ENCODE measurements at regions not wholly inside any gene's neighbourhood (a gene's known extent, or its start where the extent isn't known, plus 50 kb on each side); places are given as distances from the start of the nearest gene placed in this dataset.
A peak's percentile ranks its signal among the peaks of the same experiment; 100 is the strongest.

DNA sequence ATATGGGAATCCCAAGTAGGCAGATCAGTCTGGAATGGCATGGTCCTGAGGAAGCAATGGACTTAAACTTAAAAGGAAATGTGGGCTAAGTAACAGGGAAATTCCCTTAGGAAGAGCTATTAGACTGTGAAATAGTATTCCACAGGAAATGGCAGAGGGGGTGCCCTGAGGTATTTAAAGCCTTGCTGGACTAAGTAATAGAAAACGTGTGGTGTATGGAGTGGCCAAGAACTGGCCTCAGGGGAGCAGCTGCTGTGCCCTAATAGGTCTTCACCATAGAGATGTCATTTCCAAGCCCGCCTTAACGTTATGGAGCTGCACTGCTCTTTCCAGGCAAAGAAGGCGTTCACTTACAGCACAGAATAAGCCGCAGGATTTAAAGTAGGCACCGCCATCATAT, 365.2 kb upstream of the ZMIZ1 start:
- no peak for DNase-seq

GRCh38 chr10:78706256-78706655, 362.5 kb upstream of the ZMIZ1 start:
- DNase-seq: no peak

- DNase-seq: no peak
Observed at GRCh38 chr10:78706726-78707540, 361.8 kb upstream of the ZMIZ1 start.

- no peak for DNase-seq
Observed at GRCh38 chr10:78707745-78708144, 361.0 kb upstream of the ZMIZ1 start.

DNA sequence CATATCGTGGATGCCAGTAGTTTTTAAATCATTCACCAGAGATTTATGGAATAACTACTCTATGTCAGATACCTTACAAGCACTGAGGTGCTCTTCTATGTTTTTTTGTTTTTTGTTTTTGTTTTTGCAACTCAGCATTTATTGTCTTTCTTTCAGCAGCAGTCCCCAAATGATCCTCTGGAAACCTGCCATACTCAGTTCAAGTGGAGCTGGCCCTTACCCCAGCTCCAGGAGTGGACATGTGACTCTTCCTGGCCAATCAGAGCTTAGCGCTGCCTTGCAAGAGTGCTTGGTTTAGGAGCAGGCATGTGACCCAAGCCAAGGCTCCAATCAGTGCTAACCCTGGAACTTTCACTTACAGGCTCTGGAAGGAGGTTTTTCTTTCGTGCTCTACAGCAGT, 356.6 kb upstream of the ZMIZ1 start:
- peak; percentile 39 for DNase-seq

- DNase-seq: no peak
Observed at GRCh38 chr10:78713659-78714058, 355.1 kb upstream of the ZMIZ1 start.

DNA sequence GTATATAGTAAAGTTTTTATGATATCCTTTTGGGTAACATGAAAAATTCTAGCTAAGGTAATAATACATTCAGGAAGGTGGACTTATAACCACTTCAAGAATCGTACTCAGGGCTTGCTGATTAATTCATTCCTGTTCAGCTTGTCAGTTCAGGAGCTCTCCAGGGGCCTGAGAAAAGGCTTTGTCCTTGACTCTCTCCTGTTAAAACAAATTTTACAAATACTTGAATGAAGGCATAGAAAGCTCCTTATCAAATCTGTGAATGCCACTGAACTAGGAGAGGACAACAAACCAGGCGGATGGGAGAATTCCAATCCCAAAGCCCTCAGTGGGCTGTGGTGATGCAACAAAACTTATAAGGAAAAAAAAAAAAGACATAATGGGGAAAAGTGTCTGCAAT, 354.5 kb upstream of the ZMIZ1 start:
- DNase-seq: no peak

GRCh38 chr10:78715435-78715834, 353.3 kb upstream of the ZMIZ1 start:
- DNase-seq: no peak

DNA sequence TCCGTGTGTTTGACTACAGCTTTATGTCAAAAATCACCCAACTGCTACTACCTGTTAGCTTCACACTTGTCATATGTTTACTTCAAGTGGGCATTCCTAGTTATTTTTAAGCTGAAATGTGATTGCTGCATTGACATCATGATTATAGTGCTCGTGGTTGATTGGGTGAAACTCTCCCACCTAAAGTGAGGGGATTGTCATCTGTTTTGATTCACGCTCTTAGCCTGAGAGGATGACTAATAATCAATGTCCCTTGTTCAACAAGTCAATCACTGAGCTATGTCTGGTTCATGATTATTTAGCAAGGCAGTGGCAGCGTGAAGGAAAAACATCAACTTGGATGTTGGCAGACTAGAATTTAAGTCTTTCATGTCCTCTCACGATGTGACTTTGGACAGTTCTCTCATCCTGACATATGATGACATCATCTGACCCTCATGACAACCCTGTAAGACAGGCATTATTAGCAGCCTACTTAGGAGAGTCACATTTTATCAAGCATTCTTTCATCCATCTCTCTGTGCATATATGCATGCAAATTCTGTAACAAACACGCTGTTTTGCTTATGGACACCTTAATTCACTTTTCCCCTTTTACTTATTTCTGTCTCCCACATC, 352.6 kb upstream of the ZMIZ1 start:
- DNase-seq: no peak

- no peak for DNase-seq
Observed at GRCh38 chr10:78717200-78717599, 351.6 kb upstream of the ZMIZ1 start.

DNA sequence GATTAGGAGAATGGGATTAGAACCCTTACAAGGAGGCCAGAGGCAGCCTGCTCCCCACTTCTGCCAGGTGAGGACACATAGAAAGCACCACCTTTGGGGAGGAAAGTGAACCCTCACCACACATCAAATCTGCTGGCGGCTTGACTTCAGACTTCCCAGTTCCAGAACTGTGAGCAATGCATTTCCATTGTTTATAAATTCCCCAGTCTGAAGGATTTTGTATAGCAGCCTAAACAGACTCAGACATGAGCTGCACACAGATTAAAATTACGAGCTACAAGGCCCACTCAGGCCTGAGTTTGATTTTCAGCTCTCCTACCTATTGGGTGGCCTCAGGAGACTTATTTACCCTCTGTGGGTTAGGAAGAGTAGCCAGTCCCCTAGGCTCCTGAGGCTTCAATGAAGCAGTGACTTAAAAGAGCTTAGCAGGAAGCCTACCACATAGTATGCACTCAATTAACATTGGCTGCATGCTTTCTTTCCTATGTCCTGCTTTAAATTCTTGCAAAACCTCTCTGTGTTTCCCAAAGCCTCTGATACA, 350.7 kb upstream of the ZMIZ1 start:
- no peak for DNase-seq

- no peak for DNase-seq
Observed at GRCh38 chr10:78719276-78719675, 349.5 kb upstream of the ZMIZ1 start.

- no peak for DNase-seq
Observed at GRCh38 chr10:78720091-78720490, 348.7 kb upstream of the ZMIZ1 start.

GRCh38 chr10:78721231-78721630, 347.5 kb upstream of the ZMIZ1 start:
- DNase-seq: no peak

GRCh38 chr10:78724846-78725245, 343.9 kb upstream of the ZMIZ1 start:
- DNase-seq: no peak

- DNase-seq: no peak
Observed at GRCh38 chr10:78726171-78726570, 342.6 kb upstream of the ZMIZ1 start.

DNA sequence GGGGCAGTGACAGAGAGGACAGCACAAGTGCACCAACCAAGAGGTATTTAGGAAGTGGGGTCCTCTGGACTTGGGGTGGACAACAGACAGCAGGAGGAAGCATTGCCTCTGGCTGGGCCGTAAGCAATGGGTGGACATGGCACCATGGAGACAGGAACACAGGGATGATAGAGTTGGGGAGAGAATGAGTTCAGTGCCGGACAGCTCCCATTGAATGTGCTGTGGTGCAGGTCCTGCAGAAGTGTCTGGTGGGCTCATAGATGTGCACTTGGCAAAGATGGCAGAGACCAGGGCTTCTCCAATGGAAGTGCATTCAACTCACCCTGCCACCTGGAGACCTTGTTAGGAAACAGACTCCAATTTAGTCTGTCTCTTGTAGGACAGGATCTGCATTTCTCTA, 341.5 kb upstream of the ZMIZ1 start:
- DNase-seq: no peak

DNA sequence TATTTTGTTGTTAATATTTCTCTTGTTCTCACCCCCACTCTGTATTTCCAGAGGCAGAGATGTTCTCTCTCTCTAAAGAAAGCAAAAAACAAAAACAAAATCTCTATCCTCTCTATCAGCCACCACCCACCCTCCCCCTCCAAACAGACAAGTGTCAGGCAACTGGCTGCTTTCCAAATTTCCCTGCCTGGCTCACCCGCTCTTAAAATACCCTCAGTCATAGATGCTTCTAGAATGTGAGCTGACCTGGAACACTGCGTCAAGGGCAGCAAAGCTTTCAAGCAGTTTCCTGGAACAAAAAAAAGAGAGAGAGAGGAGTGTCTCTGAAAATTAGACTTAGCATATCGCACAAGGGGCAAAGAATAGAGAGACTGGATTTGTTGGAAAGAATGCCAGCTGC, 341.0 kb upstream of the ZMIZ1 start:
- peak; percentile 83 for DNase-seq

- DNase-seq: no peak
Observed at GRCh38 chr10:78728176-78728575, 340.6 kb upstream of the ZMIZ1 start.

DNA sequence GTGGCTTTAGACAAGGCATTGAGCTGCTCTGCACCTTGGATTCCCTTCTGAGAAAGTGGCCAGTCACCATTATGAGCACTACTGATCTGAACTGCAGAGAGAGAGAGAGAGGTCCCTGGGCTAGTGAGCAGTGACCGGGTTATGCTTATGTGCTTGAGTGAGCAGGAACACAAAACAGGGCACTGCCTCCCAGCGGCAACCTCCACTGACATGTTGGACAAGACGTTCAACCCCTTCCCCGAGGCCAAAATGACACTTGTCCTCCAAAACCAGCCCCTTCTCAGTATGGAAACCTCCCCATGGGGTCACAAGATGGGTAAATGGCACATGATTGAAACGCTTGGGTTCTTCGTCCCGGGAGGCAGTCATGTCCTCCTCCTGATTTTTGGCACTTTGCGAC, 339.4 kb upstream of the ZMIZ1 start:
- DNase-seq: no peak

- no peak for DNase-seq
Observed at GRCh38 chr10:78729800-78730199, 339.0 kb upstream of the ZMIZ1 start.

DNA sequence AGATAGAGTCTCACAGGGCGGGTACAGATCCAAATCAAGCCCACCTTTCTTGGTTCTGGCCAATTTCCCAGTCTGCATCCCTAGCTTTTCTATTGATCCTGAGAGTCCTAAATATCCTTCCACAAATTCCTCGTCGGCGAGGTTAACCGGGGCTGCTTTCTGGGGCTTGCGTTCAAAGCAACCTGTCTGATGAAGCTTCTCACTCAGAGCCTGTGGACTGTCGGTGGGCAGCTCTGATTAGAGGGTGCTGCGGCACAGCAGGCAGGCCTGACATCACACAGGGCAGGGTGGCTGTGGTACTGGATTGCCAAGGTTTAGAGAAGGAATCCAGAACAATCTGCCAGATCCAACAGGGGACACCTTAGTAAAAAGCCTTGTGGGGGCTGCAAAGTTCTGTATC, 338.0 kb upstream of the ZMIZ1 start:
- DNase-seq: no peak

- DNase-seq: no peak
Observed at GRCh38 chr10:78731675-78732074, 337.1 kb upstream of the ZMIZ1 start.

DNA sequence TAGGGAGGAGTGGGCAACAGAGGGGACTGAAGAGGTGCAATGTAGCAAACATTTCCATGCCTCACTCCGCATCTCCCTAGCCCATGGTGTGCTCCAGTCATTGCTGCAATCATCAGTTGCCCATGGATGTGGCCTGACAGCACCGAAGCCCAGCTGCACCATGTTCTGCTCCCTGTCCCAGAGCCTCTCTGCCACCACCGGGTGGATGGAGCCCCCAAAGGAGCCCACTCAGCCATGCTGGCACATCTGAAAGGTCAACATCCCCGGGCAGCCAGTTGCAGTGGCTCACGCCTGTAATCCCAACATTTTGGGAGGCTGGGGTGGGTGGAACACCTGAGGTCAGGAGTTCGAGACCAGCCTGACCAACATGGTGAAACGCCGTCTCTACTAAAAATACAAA, 336.4 kb upstream of the ZMIZ1 start:
- no peak for DNase-seq
